Embryonic facial prominence (tissue), 1 donor: ENCODE measurements at regions not wholly inside any gene's neighbourhood (a gene's known extent, or its start where the extent isn't known, plus 50 kb on each side); places are given as distances from the start of the nearest gene placed in this dataset.

Experiments
- DNase-seq: peaks from one replicate; pipeline ENCODE4 v3.0.0-alpha.2; 2016; ENCODE audit errors: extremely low spot score

- no peak for DNase-seq
Measured at GRCh38 chr2:136572335-136572734, 193.0 kb upstream of the THSD7B start.

DNA sequence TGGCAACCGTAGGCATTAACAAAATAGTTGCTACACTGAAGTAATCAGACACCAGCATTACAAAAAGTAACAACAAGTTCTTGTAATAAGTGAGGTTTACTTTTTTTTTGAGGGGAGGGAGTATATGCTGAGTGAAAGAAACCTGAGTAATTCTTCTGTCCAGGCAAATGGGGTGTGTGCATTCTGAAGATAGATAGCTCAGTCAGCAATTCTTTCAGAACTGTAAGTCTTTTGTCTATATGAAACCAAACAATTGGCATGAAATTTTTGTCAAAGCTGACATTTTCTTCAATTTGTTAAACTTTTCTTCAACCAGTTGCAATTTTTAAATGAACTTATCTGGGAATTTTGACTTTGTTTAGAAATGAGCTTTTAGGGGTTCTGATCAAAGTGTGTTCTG lies 208.1 kb upstream of the THSD7B start:
- DNase-seq, result no peak

- DNase-seq, result no peak
Measured at GRCh38 chr2:136550181-136550580, 215.2 kb upstream of the THSD7B start.

DNA sequence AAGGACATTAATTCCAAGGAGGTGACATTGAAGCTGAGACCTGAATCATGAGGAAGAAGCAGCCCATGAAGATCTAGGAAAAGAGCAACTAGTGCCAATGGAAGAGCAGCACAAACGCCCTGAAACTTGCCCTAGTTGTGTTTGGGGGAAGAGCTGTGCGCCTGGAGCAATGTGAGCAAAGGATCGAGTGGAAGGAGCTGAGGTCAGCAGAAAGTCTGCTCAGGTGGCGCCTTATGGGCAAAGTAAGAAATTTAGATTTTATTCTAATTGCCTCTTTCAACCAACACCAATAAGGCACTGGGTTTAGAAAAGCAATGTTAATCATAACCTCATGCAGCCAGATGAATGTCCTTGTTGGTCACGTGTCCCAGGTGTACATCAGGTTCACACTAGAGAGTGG lies 226.0 kb upstream of the THSD7B start:
- no peak for DNase-seq

DNA sequence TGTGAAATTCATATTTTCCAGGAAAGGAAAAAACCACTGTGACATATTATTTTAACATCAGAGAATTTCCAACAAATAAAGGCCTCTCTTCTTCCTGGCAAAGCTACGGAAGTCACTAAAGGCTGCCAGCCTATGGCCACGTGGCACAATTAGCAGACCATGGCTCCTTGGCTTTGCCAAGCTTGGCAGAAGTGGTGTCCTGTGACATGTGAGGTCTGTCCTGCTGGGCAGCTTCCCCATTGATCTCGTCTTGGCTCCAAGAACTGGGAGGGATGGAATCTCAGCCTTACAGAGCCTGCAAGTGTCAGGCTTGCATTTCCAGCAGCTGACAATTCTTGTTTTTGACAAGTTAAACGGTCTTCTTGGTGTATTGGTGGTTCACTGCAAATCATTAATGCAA lies 226.9 kb upstream of the THSD7B start:
- no peak for DNase-seq

- DNase-seq, result no peak
Measured at GRCh38 chr2:136534811-136535210, 230.5 kb upstream of the THSD7B start.

DNA sequence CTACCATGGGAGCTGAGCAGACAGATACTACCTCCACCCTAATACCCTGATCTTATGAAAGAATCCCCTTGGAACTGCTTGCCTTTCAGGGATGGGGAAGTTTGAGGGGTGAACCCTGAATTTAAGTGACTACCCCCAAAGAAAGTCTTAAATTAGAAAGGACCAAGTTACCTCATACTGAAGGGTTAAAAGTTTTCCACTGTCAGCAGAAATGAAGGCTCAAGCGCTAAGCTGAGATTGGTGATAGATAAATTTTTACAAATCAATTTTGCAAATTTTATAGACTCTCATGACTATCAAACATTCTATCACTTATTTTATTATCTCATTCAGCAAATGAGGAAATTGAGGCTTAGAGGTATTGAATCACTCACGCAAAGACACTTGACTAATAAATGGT lies 233.2 kb upstream of the THSD7B start:
- no peak for DNase-seq

GRCh38 chr2:136531731-136532130 lies 233.6 kb upstream of the THSD7B start:
- no peak for DNase-seq

GRCh38 chr2:136530146-136530545 lies 235.2 kb upstream of the THSD7B start:
- no peak for DNase-seq

DNA sequence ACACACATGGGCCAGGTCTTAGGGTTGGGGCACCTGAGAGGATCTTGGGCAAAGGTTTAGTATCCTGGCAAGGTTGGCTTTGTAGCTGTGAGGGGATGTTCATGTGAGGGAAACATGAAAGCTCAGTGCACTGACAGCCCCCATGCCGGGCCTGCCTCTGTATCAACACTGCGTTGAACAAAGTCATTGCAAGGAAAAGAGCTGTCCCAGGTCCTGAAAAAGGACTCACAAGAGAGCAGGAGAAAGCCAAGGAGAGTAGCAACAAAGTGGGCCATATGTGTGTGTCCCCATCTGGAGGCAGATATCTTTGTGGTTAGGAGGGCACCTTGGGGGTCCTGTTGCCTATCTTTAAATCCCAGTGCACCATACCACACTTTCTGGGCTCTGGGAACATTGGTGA lies 237.8 kb upstream of the THSD7B start:
- DNase-seq, result no peak

- DNase-seq, result no peak
Measured at GRCh38 chr2:136522724-136523123, 242.6 kb upstream of the THSD7B start.

GRCh38 chr2:136517716-136518115 lies 247.6 kb upstream of the THSD7B start:
- DNase-seq, result no peak

DNA sequence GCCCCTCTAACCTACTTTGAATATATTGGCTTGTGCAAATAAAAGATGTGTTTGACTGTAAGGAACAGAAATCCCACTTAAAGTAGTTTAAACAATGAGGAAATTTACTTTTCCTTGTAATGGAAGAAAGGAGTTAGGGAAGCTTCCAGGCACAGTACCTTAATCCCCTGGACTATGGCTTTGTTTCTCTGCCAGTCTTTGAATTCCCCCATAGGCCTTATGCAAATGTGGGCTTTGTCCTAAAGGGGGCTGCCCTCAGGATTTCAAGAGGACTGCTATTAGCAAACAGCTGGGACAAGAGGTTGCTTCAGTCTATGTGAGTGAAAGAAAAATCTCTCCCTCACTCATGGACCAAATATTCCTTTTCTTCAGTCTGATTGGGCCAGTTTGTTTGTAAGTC lies 255.1 kb upstream of the THSD7B start:
- no peak for DNase-seq

DNA sequence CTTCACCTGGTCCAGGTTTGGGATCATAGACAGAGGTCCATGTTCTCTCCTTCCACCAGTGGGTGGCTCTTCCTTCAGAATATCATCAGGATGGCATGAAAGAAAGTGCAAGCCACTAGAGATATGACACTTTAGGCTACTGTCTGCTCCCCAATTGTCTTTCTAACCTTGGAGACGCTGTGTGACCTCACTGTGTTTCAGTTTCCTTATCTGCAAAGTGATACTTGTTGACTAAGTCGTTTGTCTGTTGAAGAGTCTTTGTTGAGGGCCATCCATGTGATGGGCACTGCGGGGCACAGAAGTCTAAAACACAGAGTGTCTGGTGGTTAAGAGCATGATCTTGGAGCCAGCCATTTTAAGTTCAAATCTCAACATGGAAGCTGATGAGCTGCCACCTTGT lies 259.9 kb upstream of the THSD7B start:
- DNase-seq, result no peak

DNA sequence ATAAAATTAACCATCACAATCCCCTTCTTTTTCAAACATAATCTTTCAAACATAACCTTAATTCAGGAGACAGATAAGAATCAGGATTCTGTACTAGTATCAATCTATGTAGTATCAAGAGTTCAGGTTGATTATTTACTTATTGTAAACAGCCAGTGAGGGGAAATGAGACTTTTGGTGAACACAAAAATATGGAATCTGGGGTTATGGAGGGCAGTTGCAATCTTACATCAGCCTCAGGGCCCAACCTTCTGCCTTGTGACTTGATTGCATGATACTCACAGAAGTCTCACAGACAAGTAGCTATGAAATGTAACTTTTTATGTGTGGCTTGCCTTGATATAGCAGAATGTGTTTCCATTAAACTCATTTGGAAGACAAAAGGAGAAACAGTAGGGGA lies 262.7 kb upstream of the THSD7B start:
- no peak for DNase-seq

DNA sequence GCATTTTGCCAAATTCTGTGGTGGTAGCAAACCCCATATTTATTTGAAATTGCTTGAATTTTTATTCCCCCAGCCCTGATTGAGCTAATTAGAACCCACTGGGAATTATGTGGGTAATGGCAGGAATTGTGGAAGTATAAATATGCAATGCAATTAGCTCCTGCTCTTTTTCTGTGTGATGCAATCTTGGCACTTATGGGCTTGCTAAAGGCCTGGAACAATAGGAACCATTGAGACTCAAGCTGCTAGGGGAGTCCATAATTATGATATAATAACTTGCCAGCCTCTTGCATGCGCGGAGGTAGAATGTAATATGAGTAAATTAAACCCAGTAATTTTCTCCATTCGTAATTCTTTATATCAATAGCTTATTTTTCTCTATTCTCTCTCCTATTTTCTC lies 267.6 kb upstream of the THSD7B start:
- DNase-seq, result no peak

DNA sequence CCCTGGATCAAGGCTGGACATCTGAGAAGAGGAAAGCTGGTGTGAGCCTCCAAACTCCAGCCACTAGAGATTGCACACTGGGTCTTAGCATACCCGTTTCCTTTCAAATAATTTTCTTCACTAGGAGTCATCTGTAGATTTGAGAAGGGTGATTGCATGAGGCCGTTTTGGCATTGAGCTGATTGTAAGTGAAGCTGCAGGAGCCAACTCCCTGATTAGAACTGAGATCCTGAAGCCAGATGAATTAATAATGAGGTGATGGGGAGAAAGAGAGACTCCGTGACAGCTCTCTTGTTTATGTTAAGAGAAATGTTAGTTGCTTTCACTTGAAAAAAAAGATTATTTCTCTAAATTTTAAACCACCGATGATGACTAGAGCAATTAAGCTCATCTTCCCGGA lies 268.4 kb upstream of the THSD7B start:
- no peak for DNase-seq

DNA sequence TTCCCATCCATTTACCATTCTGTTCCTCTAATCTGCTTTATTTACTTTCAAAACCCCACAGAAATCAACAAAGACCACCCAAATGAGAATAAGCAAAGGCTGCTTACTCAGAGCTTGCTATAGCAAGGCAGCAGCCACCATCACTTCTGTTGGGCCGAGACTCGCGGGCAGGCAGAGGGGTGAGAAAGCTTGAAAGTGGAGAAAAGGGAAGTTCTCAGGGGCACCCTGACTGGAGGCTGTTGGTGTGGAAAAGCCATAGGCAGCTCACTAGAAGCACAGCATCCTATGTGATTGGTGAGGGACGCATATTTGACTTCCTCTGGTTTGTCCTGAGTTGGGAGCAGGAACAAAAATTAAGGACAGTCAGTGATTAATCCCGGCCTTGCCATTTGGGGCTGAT lies 269.7 kb upstream of the THSD7B start:
- no peak for DNase-seq

- no peak for DNase-seq
Measured at GRCh38 chr2:136492901-136493300, 272.4 kb upstream of the THSD7B start.

GRCh38 chr2:136490100-136490499 lies 275.2 kb upstream of the THSD7B start:
- DNase-seq, result no peak

DNA sequence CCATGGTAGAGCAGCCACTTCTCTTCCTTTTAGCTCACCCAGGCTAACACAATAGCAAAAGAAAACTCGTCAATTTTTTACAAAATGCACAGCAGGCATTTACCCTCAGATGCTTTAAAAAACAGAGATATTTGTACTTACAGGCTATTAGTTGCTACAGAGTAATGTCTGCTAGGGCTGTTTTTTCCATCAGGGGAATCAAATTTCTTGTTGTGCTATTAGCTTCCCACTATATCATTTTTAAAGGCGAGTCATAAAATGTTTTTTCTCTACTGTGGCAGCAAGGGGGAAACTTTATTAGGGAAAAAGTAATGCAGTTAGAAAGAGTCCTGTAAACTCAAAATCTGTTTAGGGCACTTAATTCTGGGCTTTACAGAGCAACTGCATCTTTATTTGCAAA lies 277.9 kb upstream of the THSD7B start:
- DNase-seq, result no peak

GRCh38 chr2:136486115-136486514 lies 279.2 kb upstream of the THSD7B start:
- no peak for DNase-seq

DNA sequence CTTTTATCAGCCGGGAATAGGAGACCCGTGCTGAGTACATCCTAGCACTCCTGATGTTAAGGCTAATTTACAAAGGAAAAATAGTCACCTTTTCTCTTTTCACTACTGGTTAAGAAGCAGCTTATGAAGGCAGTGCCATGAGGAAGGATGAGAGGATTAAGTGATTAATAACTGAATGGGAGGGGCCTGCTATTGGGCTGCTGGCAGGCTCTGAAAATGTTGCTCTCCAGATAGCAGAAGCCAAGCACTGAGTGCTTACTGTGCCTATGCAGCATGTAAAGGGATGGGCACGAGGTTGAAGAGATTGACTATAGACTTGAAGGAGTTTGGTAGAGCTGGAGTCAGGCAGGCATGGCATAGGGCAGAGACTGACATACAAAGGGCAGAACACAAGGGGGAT lies 282.4 kb upstream of the THSD7B start:
- no peak for DNase-seq

GRCh38 chr2:136482006-136482405 lies 283.3 kb upstream of the THSD7B start:
- DNase-seq, result no peak

DNA sequence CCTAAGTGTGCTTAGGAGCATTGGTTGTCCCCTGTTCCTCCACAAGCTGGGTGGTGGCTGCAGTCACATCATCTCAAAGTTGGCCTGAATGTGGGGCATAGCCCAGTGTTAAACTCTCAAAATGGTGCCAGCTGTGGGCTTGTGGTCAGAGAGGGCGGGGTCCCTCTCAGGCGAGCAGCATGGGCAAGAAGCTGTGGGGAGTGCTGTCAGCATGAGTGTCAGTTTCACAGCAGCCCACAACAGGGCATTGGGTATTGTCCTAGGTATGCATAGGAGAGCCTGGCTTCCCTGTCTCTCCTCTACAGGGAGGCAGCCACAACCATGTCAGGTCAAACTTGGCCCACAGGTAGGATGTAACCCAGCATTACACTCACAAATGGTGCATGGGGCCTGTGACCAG lies 285.6 kb upstream of the THSD7B start:
- no peak for DNase-seq
